Smooth muscle cell (in vitro differentiated cells): ENCODE measurements at regions not wholly inside any gene's neighbourhood (a gene's known extent, or its start where the extent isn't known, plus 50 kb on each side); places are given as distances from the start of the nearest gene placed in this dataset.
A peak's percentile ranks its signal among the peaks of the same experiment; 100 is the strongest.

Source experiments
- DNase-seq: peaks from one replicate; lab custom pipeline; 2025; ENCODE audit not compliant: unreplicated experiment; lab: John Stamatoyannopoulos, UW
- H2AFZ ChIP-seq: fragments of 200-600 bp; sonication (generic); 2 replicates; pipeline ENCODE4 v1.6.0; 2016; ENCODE audit warnings: antibody characterized with exemption, low read depth, mild to moderate bottlenecking
- H3F3A ChIP-seq: fragments of 200-600 bp; sonication (generic); 2 replicates; pipeline ENCODE4 v1.6.0; 2017; ENCODE audit warnings: antibody characterized with exemption, low read depth
- H3K27ac ChIP-seq: fragments of 200-600 bp; sonication (generic); 2 replicates; pipeline ENCODE4 v1.5.1; 2016; ENCODE audit warnings: low read depth, mild to moderate bottlenecking
- H3K27me3 ChIP-seq: fragments of 200-600 bp; sonication (generic); 2 replicates; pipeline ENCODE4 v1.6.1; 2016; ENCODE audit warnings: low read depth, mild to moderate bottlenecking
- H3K36me3 ChIP-seq: fragments of 200-600 bp; sonication (generic); 2 replicates; pipeline ENCODE4 v1.5.1; 2016; ENCODE audit warnings: low read depth
- H3K4me1 ChIP-seq: fragments of 200-600 bp; sonication (generic); 2 replicates; pipeline ENCODE4 v1.5.1; 2016; ENCODE audit warnings: low read depth
- H3K4me2 ChIP-seq: fragments of 200-600 bp; sonication (generic); 2 replicates; pipeline ENCODE4 v1.6.0; 2016; ENCODE audit warnings: mild to moderate bottlenecking
- H3K4me3 ChIP-seq: fragments of 200-600 bp; sonication (generic); 2 replicates; pipeline ENCODE4 v1.5.1; 2016; ENCODE audit warnings: mild to moderate bottlenecking
- H3K79me2 ChIP-seq: fragments of 200-600 bp; sonication (generic); 2 replicates; pipeline ENCODE4 v1.6.0; 2016; ENCODE audit warnings: low read depth, mild to moderate bottlenecking
- H3K9ac ChIP-seq: fragments of 200-600 bp; sonication (generic); 2 replicates; pipeline ENCODE4 v1.6.0; 2016; ENCODE audit warnings: low read depth
- H3K9me3 ChIP-seq: fragments of 200-600 bp; sonication (generic); replicated peaks from 2 replicates; pipeline ENCODE4 v1.5.1; 2016; ENCODE audit warnings: low read depth
- H4K20me1 ChIP-seq: fragments of 200-600 bp; sonication (generic); 2 replicates; pipeline ENCODE4 v1.6.0; 2016; ENCODE audit warnings: low read depth
- CTCF ChIP-seq: fragments of 200-600 bp; sonication (generic); IDR thresholded peaks from 2 replicates; pipeline ENCODE4 v1.5.1; 2017; ENCODE audit warnings: borderline replicate concordance, mild to moderate bottlenecking, antibody characterized with exemption; ENCODE audit not compliant: insufficient read depth, poor library complexity, severe bottlenecking
- WGBS: methylation state at CpG from one replicate; pipeline ENCODE4 v1.1.7; 2016; ENCODE audit warnings: low lambda C conversion rate; 5-methylcytosine and 5-hydroxymethylcytosine counted together

GRCh38 chr2:210884227-210884626 lies 327.8 kb downstream of the CPS1 start:
- Histone ChIP-seq H3K9ac (no peak overlapping the region), H2AFZ (no peak overlapping the region), H3K36me3 (no peaks in the 10 kb centered on the region), H3K9me3 (no peaks in the 10 kb centered on the region), H3K4me1 (no peaks in the 10 kb centered on the region), H3F3A (no peaks in the 10 kb centered on the region), H3K27ac (no peak overlapping the region), H4K20me1 (no peaks in the 10 kb centered on the region), H3K79me2 (no peaks in the 10 kb centered on the region), H3K27me3 (no peaks in the 10 kb centered on the region), H3K4me2 (no peak overlapping the region), H3K4me3 (no peak overlapping the region)
- no peak for TF ChIP-seq CTCF
- no peak for DNase-seq
- WGBS = 83% methylated on average over 1 of the region's 1 CpG

GRCh38 chr2:210888035-210888434 lies 331.6 kb downstream of the CPS1 start:
- Histone ChIP-seq H3K4me3 (no peak overlapping the region), H3K27ac (no peak overlapping the region), H3K36me3 (no peaks in the 10 kb centered on the region), H3K9me3 (no peaks in the 10 kb centered on the region), H3K4me1 (no peaks in the 10 kb centered on the region), H4K20me1 (no peaks in the 10 kb centered on the region), H3F3A (no peaks in the 10 kb centered on the region), H2AFZ (no peak overlapping the region), H3K27me3 (no peaks in the 10 kb centered on the region), H3K79me2 (no peaks in the 10 kb centered on the region), H3K9ac (no peak overlapping the region), H3K4me2 (no peak overlapping the region)
- TF ChIP-seq CTCF = no peak
- no peak for DNase-seq
- 96% methylated on average over 6 of the region's 6 CpGs for WGBS

- no peaks in the 10 kb centered on the region for H3K9me3 ChIP-seq
- no peak overlapping the region for H3K4me3 ChIP-seq
- no peak for DNase-seq
- no peak overlapping the region for H3K27ac ChIP-seq
- no peak overlapping the region for H3K4me2 ChIP-seq
- no peaks in the 10 kb centered on the region for H3K36me3 ChIP-seq
- H4K20me1 ChIP-seq = no peaks in the 10 kb centered on the region
- H3K27me3 ChIP-seq = no peaks in the 10 kb centered on the region
- peak; percentile 8 for TF ChIP-seq CTCF
- H3K4me1 ChIP-seq = no peaks in the 10 kb centered on the region
- 83% methylated on average over 5 of the region's 5 CpGs for WGBS
- no peak overlapping the region for H3K9ac ChIP-seq
- H3K79me2 ChIP-seq = no peaks in the 10 kb centered on the region
- no peaks in the 10 kb centered on the region for H3F3A ChIP-seq
- no peak overlapping the region for H2AFZ ChIP-seq
Observed at GRCh38 chr2:210895132-210895531, 338.7 kb downstream of the CPS1 start.

GRCh38 chr2:210899131-210899530 lies 342.7 kb downstream of the CPS1 start:
- Histone ChIP-seq H3K4me3 (no peak overlapping the region), H3K27ac (no peak overlapping the region), H3K4me2 (no peak overlapping the region), H2AFZ (no peak overlapping the region), H3K79me2 (no peaks in the 10 kb centered on the region), H3K27me3 (no peaks in the 10 kb centered on the region), H3K4me1 (no peaks in the 10 kb centered on the region), H3K9ac (no peak overlapping the region), H3K9me3 (no peaks in the 10 kb centered on the region), H3F3A (no peaks in the 10 kb centered on the region), H3K36me3 (no peaks in the 10 kb centered on the region), H4K20me1 (no peaks in the 10 kb centered on the region)
- 74% methylated on average over 3 of the region's 3 CpGs for WGBS
- no peak for DNase-seq
- TF ChIP-seq CTCF = no peak
